ENCODE measurements at regions not wholly inside any gene's neighbourhood (a gene's known extent, or its start where the extent isn't known, plus 50 kb on each side); places are given as distances from the start of the nearest gene placed in this dataset.
"Not testable (repeated sequence)": the region's sequence is repeated elsewhere in the genome, so short reads cannot be mapped to it uniquely, and the experiment has no call there.

GRCh38 chr7:152504367-152504766 is 68.6 kb upstream of the KMT2C start:
- DNase-seq (ENCODE audit: low read depth in 2 of 2) = no peak

- DNase-seq (ENCODE audit: low read depth in 2 of 2) = no peak
Observed at GRCh38 chr7:152502813-152503790, 67.3 kb upstream of the KMT2C start.

DNA sequence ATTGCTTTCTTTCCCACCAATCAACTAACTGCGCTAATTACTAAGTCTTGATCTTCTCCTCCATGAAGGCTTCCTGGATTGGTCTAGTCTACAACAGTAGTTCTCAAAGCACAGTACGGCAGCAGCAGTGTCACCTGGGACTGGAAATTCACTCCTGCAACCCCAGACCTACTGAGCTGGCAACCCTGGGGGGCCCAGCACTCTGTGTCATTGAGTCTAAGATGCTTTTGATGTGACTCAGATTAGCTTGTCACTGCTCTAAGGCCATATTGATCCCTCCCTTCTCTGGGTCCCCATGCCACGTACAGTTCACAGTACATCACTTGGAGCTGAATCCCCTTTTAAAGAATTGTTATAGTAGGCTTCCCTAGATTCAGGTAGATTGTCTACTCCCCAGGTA is 65.7 kb upstream of the KMT2C start:
- no peak for DNase-seq (ENCODE audit: low read depth in 2 of 2)

DNA sequence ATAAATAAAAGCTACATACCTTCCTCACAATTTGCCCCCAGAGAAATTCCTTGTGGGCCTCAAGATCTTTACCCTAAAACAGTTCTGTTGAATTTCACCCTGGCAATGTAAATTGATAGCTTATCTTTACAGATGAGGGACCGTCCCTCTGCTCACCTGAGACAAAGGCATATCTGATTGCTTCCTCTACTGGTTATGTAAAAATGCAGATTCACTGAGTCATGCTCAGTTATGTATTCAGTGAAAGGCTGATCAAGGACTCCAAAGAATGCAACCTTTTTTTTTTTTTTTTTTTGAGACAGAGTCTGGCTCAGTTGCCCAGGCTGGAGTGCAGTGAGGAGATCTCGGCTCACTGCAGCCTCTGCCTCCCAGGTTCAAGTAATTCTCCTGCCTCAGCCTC is 64.2 kb upstream of the KMT2C start:
- not testable (repeated sequence) for DNase-seq (ENCODE audit: low read depth in 2 of 2)

GRCh38 chr7:152495867-152496266 is 60.1 kb upstream of the KMT2C start:
- DNase-seq (ENCODE audit: low read depth in 2 of 2) = no peak

DNA sequence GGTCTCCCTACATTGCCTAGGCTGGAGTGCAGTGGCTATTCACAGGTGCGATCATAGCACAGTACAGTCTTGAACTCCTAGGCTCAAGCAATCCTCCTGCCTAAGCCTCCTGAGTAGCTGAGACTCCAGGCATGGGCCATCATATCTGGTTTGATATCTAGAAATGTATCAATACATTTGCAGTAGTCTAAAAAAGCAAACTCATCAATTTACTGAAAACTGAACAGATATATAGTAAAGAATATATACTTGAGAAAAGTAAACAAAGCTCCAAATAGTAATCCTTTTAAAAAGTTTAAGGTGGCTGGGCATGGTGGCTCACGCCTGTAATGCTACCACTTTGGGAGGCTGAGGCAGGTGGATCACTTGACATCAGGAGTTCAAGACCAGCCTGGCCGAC is 57.1 kb upstream of the KMT2C start:
- DNase-seq (ENCODE audit: low read depth in 2 of 2) = no peak

DNA sequence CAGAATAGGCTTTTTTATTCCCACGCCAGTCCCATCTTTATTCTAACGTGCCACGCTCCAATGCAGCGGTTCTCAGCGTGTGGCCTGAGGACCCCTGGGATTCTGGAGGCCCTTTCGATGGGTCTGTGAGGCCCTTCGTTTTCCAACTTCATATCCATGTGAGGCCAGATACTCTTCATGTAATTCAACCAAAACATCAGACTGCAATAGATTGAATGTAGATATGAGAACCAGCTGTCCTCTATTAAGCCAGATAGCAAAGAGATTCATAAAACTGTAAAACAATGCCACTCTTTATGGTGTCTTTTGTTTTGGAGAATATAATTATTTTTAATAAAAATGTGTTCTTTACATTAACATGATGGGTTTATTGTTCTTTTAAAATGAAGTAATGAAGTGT is 53.2 kb upstream of the KMT2C start:
- no peak for DNase-seq (ENCODE audit: low read depth in 2 of 2)

DNA sequence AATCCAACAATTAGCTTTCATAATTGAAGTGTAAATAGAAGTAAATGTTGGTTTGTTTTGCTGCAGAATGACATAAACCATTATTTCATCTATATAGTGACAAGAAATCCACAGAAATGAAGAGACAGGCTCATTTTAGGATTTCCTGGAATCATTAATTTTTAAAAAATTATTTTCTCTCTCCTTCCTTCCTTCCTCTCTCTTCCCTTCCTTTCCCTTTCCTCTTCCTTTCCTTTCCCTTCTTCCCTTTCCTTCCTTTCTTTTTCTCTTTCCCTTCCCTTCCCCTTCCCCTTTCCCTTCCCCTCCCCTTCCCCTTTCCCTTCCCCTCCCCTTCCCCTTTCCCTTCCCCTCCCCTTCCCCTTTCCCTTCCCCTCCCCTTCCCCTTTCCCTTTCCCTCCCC is 51.2 kb upstream of the KMT2C start:
- no peak for DNase-seq (ENCODE audit: low read depth in 2 of 2)

DNA sequence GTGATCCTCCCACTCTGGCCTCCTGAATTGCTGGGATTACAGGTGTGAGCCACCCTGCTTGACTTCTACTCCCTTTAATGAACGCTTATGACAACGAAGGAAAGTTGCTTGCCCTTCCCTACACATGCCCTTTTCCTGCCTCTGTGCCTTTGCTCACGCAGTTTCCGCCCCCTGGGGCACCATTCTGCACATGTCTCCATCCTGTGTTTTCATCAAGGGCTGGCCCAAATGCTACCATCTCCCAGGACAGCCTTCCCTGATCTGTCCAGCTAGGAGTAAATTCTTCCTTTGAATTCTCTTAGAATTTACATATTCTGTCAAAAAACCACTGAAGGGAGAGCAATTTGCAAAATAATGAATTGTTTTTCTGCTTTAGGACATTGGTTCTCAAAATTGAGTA is 50.0 kb upstream of the KMT2C start:
- DNase-seq (ENCODE audit: low read depth in 2 of 2) = no peak

Data from fibroblast of skin of left biceps (primary cell).